ENCODE measurements at regions not wholly inside any gene's neighbourhood (a gene's known extent, or its start where the extent isn't known, plus 50 kb on each side); places are given as distances from the start of the nearest gene placed in this dataset.
"Not testable (repeated sequence)": the region's sequence is repeated elsewhere in the genome, so short reads cannot be mapped to it uniquely, and the experiment has no call there.

DNA sequence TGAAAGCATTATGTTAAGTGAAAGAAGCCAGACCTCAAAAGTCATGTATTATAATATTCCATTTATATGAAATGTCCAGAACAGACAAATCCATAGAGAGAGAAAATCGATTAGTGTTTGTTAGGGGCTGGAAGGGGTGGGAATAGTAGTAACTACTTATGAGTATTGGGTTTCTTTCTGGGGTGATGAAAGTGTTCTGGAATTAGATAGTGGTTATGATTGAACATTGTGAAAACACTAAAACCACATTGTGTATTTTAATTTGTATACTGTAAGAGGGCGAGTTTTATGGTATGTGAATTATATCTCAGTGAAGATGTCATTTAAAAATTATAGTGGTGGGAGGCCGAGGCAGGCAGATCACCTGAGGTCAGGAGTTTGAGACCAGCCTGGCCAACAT is 52.0 kb upstream of the KIF13A start:
- ChIA-PET CTCF (no interaction called here), POLR2A (no interaction called here)
- H3K36me3 Mint-ChIP-seq: no peaks in the 10 kb centered on the region
- no peak overlapping the region for H3K27ac Mint-ChIP-seq
- ATAC-seq (no peak), DNase-seq (no peak)
- H3K9me3 Mint-ChIP-seq: no peaks in the 10 kb centered on the region
- no peaks in the 10 kb centered on the region for H3K36me3 ChIP-seq (ENCODE audit: control insufficient read depth in 2 of 3, insufficient read depth in 3 of 3, low read length in 3 of 3)
- no peak overlapping the region for H3K4me3 ChIP-seq (ENCODE audit: low read length)
- no peak overlapping the region for H3K4me3 Mint-ChIP-seq
- H3K27me3 Mint-ChIP-seq: peaks cover 0 to 5% (median 0%) of the 10 kb centered on the region in 5 donors
- no peaks in the 10 kb centered on the region for H3K4me1 Mint-ChIP-seq
- H3K4me1 ChIP-seq (ENCODE audit: control insufficient read depth in 2 of 2, insufficient read depth in 2 of 2, low read length in 2 of 2): no peaks in the 10 kb centered on the region
- intact Hi-C loops (cut with micrococcal nuclease): no loop called here
- H3K27ac ChIP-seq (ENCODE audit: low read depth, low read length): no peak overlapping the region
- no peaks in the 10 kb centered on the region for H3K27me3 ChIP-seq (ENCODE audit: control insufficient read depth in 2 of 2, insufficient read depth in 2 of 2, low read length in 2 of 2)
- H3K9me3 ChIP-seq (ENCODE audit: control insufficient read depth in 2 of 3, low read length in 3 of 3): no peaks in the 10 kb centered on the region

DNA sequence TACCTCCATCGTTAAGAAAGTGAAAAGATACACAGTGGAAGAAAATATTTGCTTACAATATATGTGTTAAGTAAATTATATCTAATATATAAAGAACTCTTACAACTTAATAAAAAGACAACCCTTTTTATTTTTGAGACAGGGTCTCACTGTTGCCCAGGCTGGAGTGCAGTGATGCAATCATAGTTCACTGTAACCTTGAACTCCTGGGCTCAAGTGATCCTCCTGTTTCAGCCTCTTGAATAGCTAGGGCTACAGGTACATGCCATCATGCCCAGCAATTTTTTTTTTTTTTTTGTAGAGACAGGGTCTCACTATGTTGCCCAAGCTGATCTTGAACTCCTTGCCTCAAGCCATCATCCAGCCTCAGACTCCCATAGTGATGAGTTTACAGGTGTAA is 50.8 kb upstream of the KIF13A start:
- H3K27ac Mint-ChIP-seq; H3K9me3 Mint-ChIP-seq; H3K4me1 Mint-ChIP-seq; H3K4me3 Mint-ChIP-seq; H3K27ac ChIP-seq (ENCODE audit: low read depth, low read length); H3K4me1 ChIP-seq (ENCODE audit: control insufficient read depth in 2 of 2, insufficient read depth in 2 of 2, low read length in 2 of 2); H3K4me3 ChIP-seq (ENCODE audit: low read length); H3K9me3 ChIP-seq (ENCODE audit: control insufficient read depth in 2 of 3, low read length in 3 of 3); intact Hi-C loops (cut with micrococcal nuclease); DNase-seq; H3K27me3 ChIP-seq (ENCODE audit: control insufficient read depth in 2 of 2, insufficient read depth in 2 of 2, low read length in 2 of 2); H3K36me3 Mint-ChIP-seq; POLR2A ChIA-PET; CTCF ChIA-PET; ATAC-seq; H3K27me3 Mint-ChIP-seq; H3K36me3 ChIP-seq (ENCODE audit: control insufficient read depth in 2 of 3, insufficient read depth in 3 of 3, low read length in 3 of 3): not testable (repeated sequence)

Data from naive thymus-derived CD4-positive, alpha-beta T cell (primary cell).